GM18507 (cell line): ENCODE measurements at regions not wholly inside any gene's neighbourhood (a gene's known extent, or its start where the extent isn't known, plus 50 kb on each side); places are given as distances from the start of the nearest gene placed in this dataset.

Experiments
- DNase-seq: peaks from one replicate; pipeline ENCODE4 v3.0.0; 2011; ENCODE audit warnings: low read depth; ENCODE audit not compliant: insufficient read length; ENCODE audit errors: extremely low spot score
- FAIRE-seq: peaks from 2 replicates; lab custom pipeline; 2011; peaks lifted over from hg19 to GRCh38; lab: Jason Lieb, UNC

GRCh38 chr12:24173067-24173466 lies 223.6 kb upstream of the SOX5 start:
- FAIRE-seq: no peak
- DNase-seq: no peak

DNA sequence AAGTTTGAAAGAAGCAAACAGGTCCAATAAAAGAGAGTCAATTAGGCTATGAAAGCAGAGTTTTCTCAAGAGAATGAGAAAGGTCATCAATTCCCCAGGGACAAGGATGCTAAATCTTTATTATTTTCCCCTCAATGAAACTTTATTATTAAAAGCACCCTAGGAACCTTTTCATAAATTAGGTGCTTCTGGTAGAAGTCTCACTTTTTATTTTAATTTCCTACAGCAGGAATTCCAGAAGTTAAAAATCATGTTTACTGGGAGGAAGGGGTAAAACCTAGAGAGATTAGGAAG lies 223.2 kb upstream of the SOX5 start:
- FAIRE-seq: no peak

GRCh38 chr12:24172031-24172772 lies 222.7 kb upstream of the SOX5 start:
- FAIRE-seq: peak; percentile 87
- DNase-seq: no peak

More for the DNA sequence above, 223.2 kb upstream of the SOX5 start:
- DNase-seq: no peak

DNA sequence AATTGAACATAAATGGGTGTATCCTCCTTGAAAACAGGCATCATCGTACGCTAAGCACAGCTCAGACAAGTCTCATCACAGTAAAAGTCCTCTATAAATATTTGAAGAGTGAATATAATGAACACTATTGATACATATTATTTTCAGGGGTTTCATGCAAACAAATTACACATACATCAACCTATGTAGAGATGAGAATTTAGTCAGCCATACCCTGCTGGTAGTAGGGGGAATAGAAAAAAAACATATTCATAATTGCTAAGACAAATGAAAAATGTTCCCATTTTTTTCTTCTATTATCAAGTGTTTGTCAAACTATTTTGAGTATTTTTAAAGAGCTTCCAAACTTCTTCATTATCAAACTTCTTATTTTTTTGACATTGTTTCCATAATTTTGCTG lies 205.6 kb upstream of the SOX5 start:
- FAIRE-seq (no peak), DNase-seq (no peak)

DNA sequence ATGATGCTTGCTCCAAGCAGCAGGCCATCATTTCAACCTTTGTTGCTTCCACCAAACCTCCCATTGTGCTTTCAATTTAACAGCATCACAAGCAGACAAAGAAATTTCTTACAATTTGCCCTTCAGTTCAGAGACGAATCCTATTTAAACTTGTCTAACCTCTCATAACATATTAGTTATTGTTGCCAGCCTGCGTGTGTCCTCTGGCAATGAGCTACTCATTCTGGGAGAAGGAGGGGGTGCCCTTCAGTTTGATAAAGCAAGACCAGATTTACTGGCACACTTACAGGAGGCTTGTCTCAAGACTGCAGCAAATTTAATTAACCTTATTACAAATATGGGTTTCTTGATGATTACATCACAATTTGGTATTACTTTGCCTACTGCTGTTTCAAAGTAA lies 203.6 kb upstream of the SOX5 start:
- FAIRE-seq (no peak), DNase-seq (no peak)

GRCh38 chr12:24152270-24152669 lies 202.8 kb upstream of the SOX5 start:
- DNase-seq (no peak), FAIRE-seq (no peak)

DNA sequence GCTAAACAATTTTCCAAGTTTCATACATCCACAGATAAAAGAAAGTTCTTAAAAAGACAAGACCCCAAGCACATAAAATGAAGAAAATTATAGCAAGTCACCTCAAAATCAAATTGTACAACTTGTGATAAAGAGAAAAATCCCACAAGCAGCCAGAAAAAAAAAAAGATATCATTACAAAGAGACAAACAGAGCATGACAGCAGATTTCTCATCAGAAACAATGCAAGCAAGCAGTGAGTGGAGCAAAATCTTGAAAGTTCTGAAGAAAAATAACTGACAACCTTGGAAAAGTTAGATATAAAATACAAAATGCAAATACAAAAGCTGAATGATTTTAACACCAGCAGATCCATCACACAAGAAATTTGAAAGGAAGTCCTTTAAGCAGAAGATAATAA lies 194.5 kb upstream of the SOX5 start:
- FAIRE-seq (no peak), DNase-seq (no peak)

GRCh38 chr12:24139035-24139434 lies 189.6 kb upstream of the SOX5 start:
- FAIRE-seq: no peak
- DNase-seq: no peak

DNA sequence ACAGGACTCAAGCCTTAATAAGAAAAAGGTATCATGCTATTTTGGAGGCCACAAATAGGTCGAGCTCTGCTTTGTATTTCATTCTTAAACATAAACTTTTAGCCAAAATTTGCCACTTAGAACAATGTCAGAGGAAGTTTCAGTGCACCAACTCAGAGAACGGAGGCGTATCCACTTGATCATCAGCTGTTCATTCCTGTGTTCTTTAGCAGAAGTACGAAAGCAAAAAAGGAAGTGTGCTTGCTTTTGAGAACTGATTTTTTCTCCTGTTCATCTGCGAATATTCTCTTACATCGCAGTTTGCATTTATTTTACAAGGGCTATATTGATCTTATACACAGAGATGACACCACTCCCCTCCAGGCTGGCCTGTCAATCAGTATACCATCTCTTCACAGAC lies 188.6 kb upstream of the SOX5 start:
- FAIRE-seq: no peak
- DNase-seq: no peak

DNA sequence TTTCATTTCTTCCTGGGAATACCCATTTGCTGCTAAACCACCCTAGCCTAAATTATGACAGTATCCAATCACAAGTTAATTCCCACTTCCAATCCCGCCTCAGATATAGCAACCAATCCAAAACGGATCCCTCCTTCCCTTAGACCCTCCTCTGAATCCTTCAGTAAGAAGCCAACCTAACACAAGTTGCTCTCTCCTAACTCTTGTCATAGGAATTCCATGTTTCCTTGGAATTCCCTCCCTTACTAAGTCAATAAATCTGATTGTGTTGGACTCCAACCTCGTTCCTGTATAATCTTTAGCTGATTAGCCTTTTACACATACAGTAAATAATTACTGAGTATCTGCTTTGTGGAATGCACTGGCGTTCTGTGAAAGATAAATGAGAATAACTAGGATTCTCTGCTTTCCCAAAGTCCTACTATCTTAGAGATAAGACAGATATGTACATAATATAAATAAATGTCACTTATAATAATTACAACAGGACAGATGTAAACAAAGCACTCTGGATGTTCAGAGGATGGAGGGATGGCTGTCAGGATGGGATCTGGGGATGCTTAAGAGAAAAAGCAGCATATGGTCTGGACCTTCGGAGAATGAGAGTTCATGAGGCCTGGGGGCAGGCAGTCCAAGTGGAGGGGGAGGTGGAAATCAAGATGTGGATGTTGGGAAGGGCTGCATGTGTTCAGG lies 185.8 kb upstream of the SOX5 start:
- FAIRE-seq (no peak), DNase-seq (no peak)

- no peak for FAIRE-seq
- no peak for DNase-seq
Observed at GRCh38 chr12:24134092-24134491, 184.6 kb upstream of the SOX5 start.

- FAIRE-seq (no peak), DNase-seq (no peak)
Observed at GRCh38 chr12:24133384-24133783, 183.9 kb upstream of the SOX5 start.

GRCh38 chr12:24127919-24128721 lies 178.7 kb upstream of the SOX5 start:
- DNase-seq (peak; percentile 23), FAIRE-seq (peak; percentile 93)

- no peak for FAIRE-seq
- no peak for DNase-seq
Observed at GRCh38 chr12:24125280-24125679, 175.8 kb upstream of the SOX5 start.

- FAIRE-seq (no peak), DNase-seq (no peak)
Observed at GRCh38 chr12:24121911-24122310, 172.4 kb upstream of the SOX5 start.

GRCh38 chr12:24118668-24119067 lies 169.2 kb upstream of the SOX5 start:
- no peak for FAIRE-seq
- DNase-seq: no peak

GRCh38 chr12:24116548-24116947 lies 167.1 kb upstream of the SOX5 start:
- no peak for DNase-seq
- FAIRE-seq: no peak

DNA sequence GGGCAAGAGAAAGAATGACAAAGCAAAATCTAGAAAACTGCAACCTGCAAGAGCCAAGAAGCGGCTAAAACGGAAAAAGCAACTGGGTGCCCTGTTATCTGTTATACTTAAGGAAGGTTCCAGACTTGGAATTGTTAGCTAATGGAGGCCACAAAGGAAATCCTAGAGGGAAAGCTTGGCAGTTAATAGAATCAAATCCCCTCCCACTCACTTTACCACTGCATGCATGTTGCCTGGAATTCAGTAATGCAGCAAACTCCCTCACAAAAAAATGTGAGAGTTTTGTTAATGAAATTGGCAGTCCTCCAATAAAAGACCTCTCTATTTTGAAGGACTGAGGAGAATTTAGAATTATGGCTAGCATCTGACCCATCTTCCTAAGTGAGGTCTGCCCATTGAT lies 164.2 kb upstream of the SOX5 start:
- no peak for DNase-seq
- FAIRE-seq: no peak

DNA sequence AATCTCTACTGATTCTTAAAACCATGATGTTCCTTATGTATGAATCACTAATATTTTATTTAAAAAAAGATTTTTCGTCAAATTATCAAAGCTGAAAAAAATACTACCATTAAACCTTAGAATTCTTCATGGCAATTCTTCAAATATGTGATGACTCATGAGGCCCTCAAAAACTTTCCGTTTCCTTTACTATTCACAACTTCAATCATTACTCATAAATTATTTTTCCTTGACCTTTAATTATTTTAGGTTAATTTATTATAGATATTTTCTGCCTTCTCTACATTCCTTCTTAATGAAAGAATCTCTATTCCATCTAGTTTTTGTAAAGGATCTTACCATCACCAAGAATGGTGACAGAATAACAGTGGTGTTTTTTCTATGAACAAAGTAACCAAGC lies 162.1 kb upstream of the SOX5 start:
- DNase-seq: no peak
- no peak for FAIRE-seq

DNA sequence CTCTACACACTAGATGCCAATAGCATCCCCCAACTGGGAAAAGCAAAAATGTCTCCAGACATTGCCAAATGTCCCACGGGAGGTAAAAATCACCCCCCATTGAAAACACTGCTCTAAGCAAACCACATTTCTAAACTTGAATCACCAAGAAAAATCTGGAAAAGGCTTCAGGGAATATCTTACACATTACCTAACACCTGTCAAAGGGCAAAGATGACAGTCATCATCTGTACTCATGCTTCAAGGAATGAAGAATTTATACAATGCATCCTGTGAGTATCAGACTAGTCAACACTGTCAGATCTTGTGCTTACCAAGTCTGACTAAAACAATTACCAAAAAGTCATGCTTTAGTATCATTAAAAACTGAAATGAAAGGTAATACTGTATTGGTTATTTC lies 161.6 kb upstream of the SOX5 start:
- DNase-seq (no peak), FAIRE-seq (no peak)
